ENCODE measurements at regions not wholly inside any gene's neighbourhood (a gene's known extent, or its start where the extent isn't known, plus 50 kb on each side); places are given as distances from the start of the nearest gene placed in this dataset.

GRCh38 chr18:22778996-22779395 lies 154.1 kb upstream of the RBBP8 start:
- TF ChIP-seq CTCF (conservative IDR thresholded peaks at IDR 0.05; ENCODE audit: low read length) (no peak), EZH2phosphoT487 (IDR thresholded peaks at IDR 0.05; ENCODE audit: borderline replicate concordance) (no peak)
